ENCODE measurements at regions not wholly inside any gene's neighbourhood (a gene's known extent, or its start where the extent isn't known, plus 50 kb on each side); places are given as distances from the start of the nearest gene placed in this dataset.
"Not testable (repeated sequence)": the region's sequence is repeated elsewhere in the genome, so short reads cannot be mapped to it uniquely, and the experiment has no call there.

- no peak for DNase-seq
Measured at GRCh38 chr20:48057739-48058138, 272.5 kb upstream of the SULF2 start.

GRCh38 chr20:48057251-48057650 lies 272.0 kb upstream of the SULF2 start:
- DNase-seq: no peak

GRCh38 chr20:48056218-48056617 lies 270.9 kb upstream of the SULF2 start:
- DNase-seq: peak; percentile 24

- DNase-seq: peak; percentile 31
Measured at GRCh38 chr20:48054051-48054450, 268.8 kb upstream of the SULF2 start.

- peak; percentile 55 for DNase-seq
Measured at GRCh38 chr20:48052475-48052835, 267.2 kb upstream of the SULF2 start.

GRCh38 chr20:48051794-48052474 lies 266.7 kb upstream of the SULF2 start:
- DNase-seq: peak; percentile 95

- DNase-seq: peak; percentile 41
Measured at GRCh38 chr20:48049641-48050040, 264.4 kb upstream of the SULF2 start.

GRCh38 chr20:48049171-48049570 lies 263.9 kb upstream of the SULF2 start:
- no peak for DNase-seq

GRCh38 chr20:48047447-48047846 lies 262.2 kb upstream of the SULF2 start:
- DNase-seq: no peak

- DNase-seq: no peak
Measured at GRCh38 chr20:48042628-48043027, 257.3 kb upstream of the SULF2 start.

- DNase-seq: no peak
Measured at GRCh38 chr20:48041078-48041780, 255.9 kb upstream of the SULF2 start.

- DNase-seq: no peak
Measured at GRCh38 chr20:48040491-48040890, 255.2 kb upstream of the SULF2 start.

- no peak for DNase-seq
Measured at GRCh38 chr20:48040051-48040450, 254.8 kb upstream of the SULF2 start.

GRCh38 chr20:48039514-48039913 lies 254.2 kb upstream of the SULF2 start:
- no peak for DNase-seq

GRCh38 chr20:48038713-48039112 lies 253.4 kb upstream of the SULF2 start:
- no peak for DNase-seq

GRCh38 chr20:48037798-48038197 lies 252.5 kb upstream of the SULF2 start:
- not testable (repeated sequence) for DNase-seq

GRCh38 chr20:48035961-48036731 lies 250.9 kb upstream of the SULF2 start:
- DNase-seq: no peak

GRCh38 chr20:48034751-48035150 lies 249.5 kb upstream of the SULF2 start:
- no peak for DNase-seq

- DNase-seq: not testable (repeated sequence)
Measured at GRCh38 chr20:48033005-48033404, 247.7 kb upstream of the SULF2 start.

- no peak for DNase-seq
Measured at GRCh38 chr20:48031122-48031521, 245.8 kb upstream of the SULF2 start.

GRCh38 chr20:48026981-48027592 lies 241.8 kb upstream of the SULF2 start:
- no peak for DNase-seq

GRCh38 chr20:48025661-48026060 lies 240.4 kb upstream of the SULF2 start:
- peak; percentile 86 for DNase-seq

GRCh38 chr20:48025051-48025515 lies 239.8 kb upstream of the SULF2 start:
- DNase-seq: peak; percentile 87

All from fibroblast of skin of right quadriceps (primary cell).